PC-9 (cell line): ENCODE measurements at regions not wholly inside any gene's neighbourhood (a gene's known extent, or its start where the extent isn't known, plus 50 kb on each side); places are given as distances from the start of the nearest gene placed in this dataset.

ENCODE experiments used
- CTCF ChIP-seq: fragments of 200-600 bp; sonication (generic); conservative IDR thresholded peaks from 2 replicates; pipeline ENCODE4 v1.6.1; 2017; ENCODE audit warnings: mixed run types, antibody characterized with exemption, mild to moderate bottlenecking, moderate library complexity
- EZH2 ChIP-seq: fragments of 200-600 bp; sonication (generic); IDR thresholded peaks from 2 replicates; pipeline ENCODE4 v1.8.0; 2017; ENCODE audit warnings: antibody characterized with exemption, low read depth

- TF ChIP-seq CTCF: no peak
- no peak for TF ChIP-seq EZH2
These were observed 136.1 kb downstream of the MSL3 start for GRCh38 chrX:11893933-11894710.
